ENCODE measurements at regions not wholly inside any gene's neighbourhood (a gene's known extent, or its start where the extent isn't known, plus 50 kb on each side); places are given as distances from the start of the nearest gene placed in this dataset.

GRCh38 chr1:232743999-232744398 lies 61.2 kb upstream of the MAP10 start:
- TF ChIP-seq EZH2 (IDR thresholded peaks at IDR 0.05) = no peak
- TF ChIP-seq, protein P1, sequence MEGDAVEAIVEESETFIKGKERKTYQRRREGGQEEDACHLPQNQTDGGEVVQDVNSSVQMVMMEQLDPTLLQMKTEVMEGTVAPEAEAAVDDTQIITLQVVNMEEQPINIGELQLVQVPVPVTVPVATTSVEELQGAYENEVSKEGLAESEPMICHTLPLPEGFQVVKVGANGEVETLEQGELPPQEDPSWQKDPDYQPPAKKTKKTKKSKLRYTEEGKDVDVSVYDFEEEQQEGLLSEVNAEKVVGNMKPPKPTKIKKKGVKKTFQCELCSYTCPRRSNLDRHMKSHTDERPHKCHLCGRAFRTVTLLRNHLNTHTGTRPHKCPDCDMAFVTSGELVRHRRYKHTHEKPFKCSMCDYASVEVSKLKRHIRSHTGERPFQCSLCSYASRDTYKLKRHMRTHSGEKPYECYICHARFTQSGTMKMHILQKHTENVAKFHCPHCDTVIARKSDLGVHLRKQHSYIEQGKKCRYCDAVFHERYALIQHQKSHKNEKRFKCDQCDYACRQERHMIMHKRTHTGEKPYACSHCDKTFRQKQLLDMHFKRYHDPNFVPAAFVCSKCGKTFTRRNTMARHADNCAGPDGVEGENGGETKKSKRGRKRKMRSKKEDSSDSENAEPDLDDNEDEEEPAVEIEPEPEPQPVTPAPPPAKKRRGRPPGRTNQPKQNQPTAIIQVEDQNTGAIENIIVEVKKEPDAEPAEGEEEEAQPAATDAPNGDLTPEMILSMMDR (IDR thresholded peaks at IDR 0.05) = no peak

All from neural progenitor cell (in vitro differentiated cells).